ENCODE measurements at regions not wholly inside any gene's neighbourhood (a gene's known extent, or its start where the extent isn't known, plus 50 kb on each side); places are given as distances from the start of the nearest gene placed in this dataset.

DNA sequence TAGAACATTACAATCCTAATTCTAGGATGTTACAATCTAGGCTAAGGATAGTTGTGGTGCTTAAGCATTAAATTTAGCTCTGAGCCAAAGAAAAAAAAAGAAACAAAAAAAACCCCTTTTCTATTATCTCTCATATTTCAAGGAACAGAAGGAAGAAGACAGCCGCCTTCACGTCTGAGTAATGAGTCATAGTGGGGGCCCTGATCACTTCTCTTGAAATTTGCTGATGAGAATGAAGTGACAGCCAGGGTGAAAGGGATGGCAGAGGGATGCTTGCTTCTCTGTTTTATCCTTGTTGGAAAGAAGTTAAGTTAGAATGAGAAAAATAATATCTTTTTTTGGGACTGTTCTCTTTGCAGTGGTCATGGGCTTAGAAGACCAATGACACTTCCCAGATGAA lies 82.6 kb upstream of the MPHOSPH6 start:
- TF ChIP-seq GLIS3 (CRISPR knock-in tag; IDR thresholded peaks at IDR 0.05): no peak
- TF ChIP-seq ZNF565 (CRISPR knock-in tag; conservative IDR thresholded peaks at IDR 0.05; ENCODE audit: low read depth): no peak
- TF ChIP-seq, protein P1, sequence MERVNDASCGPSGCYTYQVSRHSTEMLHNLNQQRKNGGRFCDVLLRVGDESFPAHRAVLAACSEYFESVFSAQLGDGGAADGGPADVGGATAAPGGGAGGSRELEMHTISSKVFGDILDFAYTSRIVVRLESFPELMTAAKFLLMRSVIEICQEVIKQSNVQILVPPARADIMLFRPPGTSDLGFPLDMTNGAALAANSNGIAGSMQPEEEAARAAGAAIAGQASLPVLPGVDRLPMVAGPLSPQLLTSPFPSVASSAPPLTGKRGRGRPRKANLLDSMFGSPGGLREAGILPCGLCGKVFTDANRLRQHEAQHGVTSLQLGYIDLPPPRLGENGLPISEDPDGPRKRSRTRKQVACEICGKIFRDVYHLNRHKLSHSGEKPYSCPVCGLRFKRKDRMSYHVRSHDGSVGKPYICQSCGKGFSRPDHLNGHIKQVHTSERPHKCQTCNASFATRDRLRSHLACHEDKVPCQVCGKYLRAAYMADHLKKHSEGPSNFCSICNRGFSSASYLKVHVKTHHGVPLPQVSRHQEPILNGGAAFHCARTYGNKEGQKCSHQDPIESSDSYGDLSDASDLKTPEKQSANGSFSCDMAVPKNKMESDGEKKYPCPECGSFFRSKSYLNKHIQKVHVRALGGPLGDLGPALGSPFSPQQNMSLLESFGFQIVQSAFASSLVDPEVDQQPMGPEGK (CRISPR knock-in tag; IDR thresholded peaks at IDR 0.05; ENCODE audit: borderline replicate concordance): no peak
- TF ChIP-seq BACH2 (CRISPR knock-in tag; IDR thresholded peaks at IDR 0.05; ENCODE audit: borderline replicate concordance): no peak
- TF ChIP-seq CSDC2 (CRISPR knock-in tag; IDR thresholded peaks at IDR 0.05): no peak
- no peak for TF ChIP-seq TOX (CRISPR knock-in tag; IDR thresholded peaks at IDR 0.05; ENCODE audit: borderline replicate concordance)
- TF ChIP-seq ZFP30 (CRISPR knock-in tag; IDR thresholded peaks at IDR 0.05): no peak
- TF ChIP-seq ZNF70 (CRISPR knock-in tag; IDR thresholded peaks at IDR 0.05): no peak
- TF ChIP-seq PPARA (CRISPR knock-in tag; IDR thresholded peaks at IDR 0.05; ENCODE audit: borderline replicate concordance): no peak
- no peak for TF ChIP-seq ARNTL (CRISPR knock-in tag; IDR thresholded peaks at IDR 0.05; ENCODE audit: borderline replicate concordance, low read depth)
- ATAC-seq: no peak

DNA sequence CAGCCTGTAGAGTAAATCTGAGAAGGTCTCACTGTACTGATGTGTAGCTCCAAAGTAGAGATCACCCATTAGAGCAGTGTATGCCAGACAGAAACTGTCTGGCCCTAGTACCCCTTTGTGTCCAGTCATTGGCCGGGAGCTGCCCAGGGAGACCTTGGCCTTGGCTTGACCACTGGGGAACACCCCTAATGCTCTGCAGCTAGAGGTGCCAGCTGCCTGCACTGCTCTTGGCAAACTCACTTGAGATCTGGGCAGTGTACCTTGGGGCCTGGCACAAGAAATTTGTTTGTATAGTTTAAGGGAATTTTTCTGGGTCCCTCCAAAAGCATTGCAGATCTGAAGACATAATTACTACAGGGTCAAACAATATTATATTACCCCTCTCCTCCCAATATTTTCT lies 78.7 kb upstream of the MPHOSPH6 start:
- ATAC-seq: no peak
- TF ChIP-seq, protein P2, sequence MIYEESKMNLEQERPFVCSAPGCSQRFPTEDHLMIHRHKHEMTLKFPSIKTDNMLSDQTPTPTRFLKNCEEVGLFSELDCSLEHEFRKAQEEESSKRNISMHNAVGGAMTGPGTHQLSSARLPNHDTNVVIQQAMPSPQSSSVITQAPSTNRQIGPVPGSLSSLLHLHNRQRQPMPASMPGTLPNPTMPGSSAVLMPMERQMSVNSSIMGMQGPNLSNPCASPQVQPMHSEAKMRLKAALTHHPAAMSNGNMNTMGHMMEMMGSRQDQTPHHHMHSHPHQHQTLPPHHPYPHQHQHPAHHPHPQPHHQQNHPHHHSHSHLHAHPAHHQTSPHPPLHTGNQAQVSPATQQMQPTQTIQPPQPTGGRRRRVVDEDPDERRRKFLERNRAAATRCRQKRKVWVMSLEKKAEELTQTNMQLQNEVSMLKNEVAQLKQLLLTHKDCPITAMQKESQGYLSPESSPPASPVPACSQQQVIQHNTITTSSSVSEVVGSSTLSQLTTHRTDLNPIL (CRISPR knock-in tag; IDR thresholded peaks at IDR 0.05; ENCODE audit: low read depth): no peak
- no peak for TF ChIP-seq ZNF565 (CRISPR knock-in tag; conservative IDR thresholded peaks at IDR 0.05; ENCODE audit: low read depth)
- no peak for TF ChIP-seq PPARA (CRISPR knock-in tag; IDR thresholded peaks at IDR 0.05; ENCODE audit: borderline replicate concordance)
- TF ChIP-seq, protein P3, sequence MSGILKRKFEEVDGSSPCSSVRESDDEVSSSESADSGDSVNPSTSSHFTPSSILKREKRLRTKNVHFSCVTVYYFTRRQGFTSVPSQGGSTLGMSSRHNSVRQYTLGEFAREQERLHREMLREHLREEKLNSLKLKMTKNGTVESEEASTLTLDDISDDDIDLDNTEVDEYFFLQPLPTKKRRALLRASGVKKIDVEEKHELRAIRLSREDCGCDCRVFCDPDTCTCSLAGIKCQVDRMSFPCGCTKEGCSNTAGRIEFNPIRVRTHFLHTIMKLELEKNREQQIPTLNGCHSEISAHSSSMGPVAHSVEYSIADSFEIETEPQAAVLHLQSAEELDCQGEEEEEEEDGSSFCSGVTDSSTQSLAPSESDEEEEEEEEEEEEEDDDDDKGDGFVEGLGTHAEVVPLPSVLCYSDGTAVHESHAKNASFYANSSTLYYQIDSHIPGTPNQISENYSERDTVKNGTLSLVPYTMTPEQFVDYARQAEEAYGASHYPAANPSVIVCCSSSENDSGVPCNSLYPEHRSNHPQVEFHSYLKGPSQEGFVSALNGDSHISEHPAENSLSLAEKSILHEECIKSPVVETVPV (CRISPR knock-in tag; IDR thresholded peaks at IDR 0.05): no peak
- TF ChIP-seq OSR1 (CRISPR knock-in tag; IDR thresholded peaks at IDR 0.05): no peak
- TF ChIP-seq ZFP3 (CRISPR knock-in tag; IDR thresholded peaks at IDR 0.05): no peak
- TF ChIP-seq ZC3H10 (CRISPR knock-in tag; IDR thresholded peaks at IDR 0.05): no peak
- TF ChIP-seq SNAI2 (CRISPR knock-in tag; IDR thresholded peaks at IDR 0.05): no peak
- TF ChIP-seq ZNF70 (CRISPR knock-in tag; IDR thresholded peaks at IDR 0.05): no peak
- no peak for TF ChIP-seq BACH2 (CRISPR knock-in tag; IDR thresholded peaks at IDR 0.05; ENCODE audit: borderline replicate concordance)
- TF ChIP-seq TCF4 (CRISPR knock-in tag; IDR thresholded peaks at IDR 0.05; ENCODE audit: borderline replicate concordance): no peak
- TF ChIP-seq, protein P4, sequence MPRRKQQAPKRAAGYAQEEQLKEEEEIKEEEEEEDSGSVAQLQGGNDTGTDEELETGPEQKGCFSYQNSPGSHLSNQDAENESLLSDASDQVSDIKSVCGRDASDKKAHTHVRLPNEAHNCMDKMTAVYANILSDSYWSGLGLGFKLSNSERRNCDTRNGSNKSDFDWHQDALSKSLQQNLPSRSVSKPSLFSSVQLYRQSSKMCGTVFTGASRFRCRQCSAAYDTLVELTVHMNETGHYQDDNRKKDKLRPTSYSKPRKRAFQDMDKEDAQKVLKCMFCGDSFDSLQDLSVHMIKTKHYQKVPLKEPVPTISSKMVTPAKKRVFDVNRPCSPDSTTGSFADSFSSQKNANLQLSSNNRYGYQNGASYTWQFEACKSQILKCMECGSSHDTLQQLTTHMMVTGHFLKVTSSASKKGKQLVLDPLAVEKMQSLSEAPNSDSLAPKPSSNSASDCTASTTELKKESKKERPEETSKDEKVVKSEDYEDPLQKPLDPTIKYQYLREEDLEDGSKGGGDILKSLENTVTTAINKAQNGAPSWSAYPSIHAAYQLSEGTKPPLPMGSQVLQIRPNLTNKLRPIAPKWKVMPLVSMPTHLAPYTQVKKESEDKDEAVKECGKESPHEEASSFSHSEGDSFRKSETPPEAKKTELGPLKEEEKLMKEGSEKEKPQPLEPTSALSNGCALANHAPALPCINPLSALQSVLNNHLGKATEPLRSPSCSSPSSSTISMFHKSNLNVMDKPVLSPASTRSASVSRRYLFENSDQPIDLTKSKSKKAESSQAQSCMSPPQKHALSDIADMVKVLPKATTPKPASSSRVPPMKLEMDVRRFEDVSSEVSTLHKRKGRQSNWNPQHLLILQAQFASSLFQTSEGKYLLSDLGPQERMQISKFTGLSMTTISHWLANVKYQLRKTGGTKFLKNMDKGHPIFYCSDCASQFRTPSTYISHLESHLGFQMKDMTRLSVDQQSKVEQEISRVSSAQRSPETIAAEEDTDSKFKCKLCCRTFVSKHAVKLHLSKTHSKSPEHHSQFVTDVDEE (CRISPR knock-in tag; IDR thresholded peaks at IDR 0.05): no peak
- no peak for TF ChIP-seq ZNF8 (CRISPR knock-in tag; IDR thresholded peaks at IDR 0.05)
- no peak for TF ChIP-seq TOX (CRISPR knock-in tag; IDR thresholded peaks at IDR 0.05; ENCODE audit: borderline replicate concordance)

DNA sequence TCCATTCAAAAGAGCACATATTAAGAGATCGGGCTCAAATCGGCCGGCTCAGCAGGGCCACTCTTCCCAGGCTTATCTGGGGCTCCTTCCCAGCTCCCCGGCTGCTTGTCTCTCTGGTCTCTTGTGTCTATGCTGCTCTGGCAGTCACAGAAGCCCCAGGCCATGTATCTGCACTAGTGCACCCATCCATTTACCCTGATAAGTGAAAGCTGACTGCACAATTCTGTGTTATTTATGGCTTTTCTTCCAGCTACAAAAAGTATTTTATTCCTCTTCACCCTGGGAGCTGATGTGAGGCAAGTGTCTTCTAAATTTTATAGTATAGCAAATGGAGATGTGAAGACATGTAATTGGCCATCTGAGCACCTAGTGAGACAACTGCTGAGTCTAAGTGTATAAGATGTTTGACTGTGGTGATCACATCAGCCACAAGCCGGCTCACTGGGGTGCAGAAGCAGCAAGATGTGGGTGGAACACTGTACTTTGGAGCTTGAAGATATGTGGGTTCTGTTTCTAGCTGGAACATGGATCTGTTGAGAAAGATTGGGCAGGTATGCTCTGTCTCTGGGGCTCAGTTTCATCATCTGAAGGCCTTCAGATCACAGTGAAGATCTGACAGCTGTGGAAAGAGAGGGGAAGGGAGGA lies 78.1 kb upstream of the MPHOSPH6 start:
- ATAC-seq: no peak
- TF ChIP-seq ZNF70 (CRISPR knock-in tag; IDR thresholded peaks at IDR 0.05): no peak
- TF ChIP-seq ZNF565 (CRISPR knock-in tag; conservative IDR thresholded peaks at IDR 0.05; ENCODE audit: low read depth): no peak
- no peak for TF ChIP-seq OSR1 (CRISPR knock-in tag; IDR thresholded peaks at IDR 0.05)
- TF ChIP-seq, protein P3 (CRISPR knock-in tag; IDR thresholded peaks at IDR 0.05): no peak
- TF ChIP-seq ZC3H10 (CRISPR knock-in tag; IDR thresholded peaks at IDR 0.05): no peak
- TF ChIP-seq BACH2 (CRISPR knock-in tag; IDR thresholded peaks at IDR 0.05; ENCODE audit: borderline replicate concordance): no peak
- TF ChIP-seq, protein P4 (CRISPR knock-in tag; IDR thresholded peaks at IDR 0.05): no peak
- TF ChIP-seq ZFP3 (CRISPR knock-in tag; IDR thresholded peaks at IDR 0.05): no peak
- TF ChIP-seq, protein P5, sequence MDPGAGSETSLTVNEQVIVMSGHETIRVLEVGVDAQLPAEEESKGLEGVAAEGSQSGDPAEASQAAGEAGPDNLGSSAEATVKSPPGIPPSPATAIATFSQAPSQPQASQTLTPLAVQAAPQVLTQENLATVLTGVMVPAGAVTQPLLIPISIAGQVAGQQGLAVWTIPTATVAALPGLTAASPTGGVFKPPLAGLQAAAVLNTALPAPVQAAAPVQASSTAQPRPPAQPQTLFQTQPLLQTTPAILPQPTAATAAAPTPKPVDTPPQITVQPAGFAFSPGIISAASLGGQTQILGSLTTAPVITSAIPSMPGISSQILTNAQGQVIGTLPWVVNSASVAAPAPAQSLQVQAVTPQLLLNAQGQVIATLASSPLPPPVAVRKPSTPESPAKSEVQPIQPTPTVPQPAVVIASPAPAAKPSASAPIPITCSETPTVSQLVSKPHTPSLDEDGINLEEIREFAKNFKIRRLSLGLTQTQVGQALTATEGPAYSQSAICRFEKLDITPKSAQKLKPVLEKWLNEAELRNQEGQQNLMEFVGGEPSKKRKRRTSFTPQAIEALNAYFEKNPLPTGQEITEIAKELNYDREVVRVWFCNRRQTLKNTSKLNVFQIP (CRISPR knock-in tag; IDR thresholded peaks at IDR 0.05; ENCODE audit: borderline replicate concordance, low read depth): no peak

All from SK-N-SH treated with all-trans-retinoic acid at 6 μM for 48 hours (cell line).